T-helper 2 cell treated with Interferon-gamma antibody and Interleukin-4, amounts not matched to agents 5 μg/mL and 100 μg/mL, for 36 hours (primary cell): ENCODE measurements at regions not wholly inside any gene's neighbourhood (a gene's known extent, or its start where the extent isn't known, plus 50 kb on each side); places are given as distances from the start of the nearest gene placed in this dataset.
"Not testable (repeated sequence)": the region's sequence is repeated elsewhere in the genome, so short reads cannot be mapped to it uniquely, and the experiment has no call there.

ENCODE experiments used
- DNase-seq: peaks from one replicate; pipeline ENCODE4 v3.0.0; 2021; ENCODE audit warnings: low spot score
- H3K27ac Mint-ChIP-seq: one replicate; pipeline ENCODE4 v1.8.0; 2021; ENCODE audit warnings: mild to moderate bottlenecking, mixed read lengths
- H3K27me3 Mint-ChIP-seq: one replicate; pipeline ENCODE4 v1.8.0; 2021; ENCODE audit warnings: low read depth, mixed read lengths
- H3K36me3 Mint-ChIP-seq: one replicate; pipeline ENCODE4 v1.8.0; 2021; ENCODE audit warnings: low read depth, mixed read lengths
- H3K4me1 Mint-ChIP-seq: one replicate; pipeline ENCODE4 v1.8.0; 2021; ENCODE audit warnings: low read depth, mixed read lengths
- H3K4me3 Mint-ChIP-seq: one replicate; pipeline ENCODE4 v1.8.0; 2022; ENCODE audit warnings: mild to moderate bottlenecking, moderate library complexity, mixed read lengths
- H3K9me3 Mint-ChIP-seq: one replicate; pipeline ENCODE4 v1.8.0; 2021; ENCODE audit warnings: mixed read lengths

GRCh38 chr11:38384568-38384967 lies 1786.5 kb upstream of the RAG2 start:
- Mint-ChIP-seq H3K9me3 (peaks cover 23% of the 10 kb centered on the region), H3K36me3 (no peaks in the 10 kb centered on the region), H3K4me1 (no peaks in the 10 kb centered on the region), H3K27ac (no peak overlapping the region), H3K27me3 (no peaks in the 10 kb centered on the region), H3K4me3 (no peak overlapping the region)
- no peak for DNase-seq

DNA sequence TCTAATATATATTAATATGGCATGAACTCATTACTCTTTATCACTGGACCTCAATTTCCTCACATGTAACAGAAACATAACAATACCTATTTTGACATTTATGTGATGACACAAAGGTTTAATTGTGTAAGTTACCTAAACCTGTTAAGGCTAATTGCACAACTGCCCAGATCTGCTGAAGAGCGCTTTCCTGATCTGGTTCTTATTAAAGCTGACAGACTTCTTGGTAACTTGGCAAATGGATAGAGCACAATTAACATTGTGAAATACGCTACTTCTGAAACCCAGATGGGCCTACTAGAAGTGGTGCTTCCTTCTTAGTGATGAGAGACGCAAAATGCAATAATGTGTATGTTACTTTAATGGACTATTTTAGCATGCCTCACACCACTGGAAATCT lies 1767.2 kb upstream of the RAG2 start:
- Mint-ChIP-seq H3K4me1 (no peaks in the 10 kb centered on the region), H3K36me3 (peaks cover 2% of the 10 kb centered on the region), H3K27ac (no peak overlapping the region), H3K27me3 (no peaks in the 10 kb centered on the region), H3K4me3 (no peak overlapping the region), H3K9me3 (peaks cover 46% of the 10 kb centered on the region)
- no peak for DNase-seq

GRCh38 chr11:38356255-38356654 lies 1758.2 kb upstream of the RAG2 start:
- peaks cover 35% of the 10 kb centered on the region for H3K9me3 Mint-ChIP-seq
- H3K4me1 Mint-ChIP-seq: no peaks in the 10 kb centered on the region
- H3K27ac Mint-ChIP-seq: no peak overlapping the region
- no peaks in the 10 kb centered on the region for H3K36me3 Mint-ChIP-seq
- no peaks in the 10 kb centered on the region for H3K27me3 Mint-ChIP-seq
- no peak for DNase-seq
- no peak overlapping the region for H3K4me3 Mint-ChIP-seq

GRCh38 chr11:38345286-38345685 lies 1747.2 kb upstream of the RAG2 start:
- Mint-ChIP-seq H3K36me3 (no peaks in the 10 kb centered on the region), H3K9me3 (peaks cover 35% of the 10 kb centered on the region), H3K4me1 (no peaks in the 10 kb centered on the region), H3K27ac (no peak overlapping the region), H3K4me3 (no peak overlapping the region), H3K27me3 (no peaks in the 10 kb centered on the region)
- no peak for DNase-seq

DNA sequence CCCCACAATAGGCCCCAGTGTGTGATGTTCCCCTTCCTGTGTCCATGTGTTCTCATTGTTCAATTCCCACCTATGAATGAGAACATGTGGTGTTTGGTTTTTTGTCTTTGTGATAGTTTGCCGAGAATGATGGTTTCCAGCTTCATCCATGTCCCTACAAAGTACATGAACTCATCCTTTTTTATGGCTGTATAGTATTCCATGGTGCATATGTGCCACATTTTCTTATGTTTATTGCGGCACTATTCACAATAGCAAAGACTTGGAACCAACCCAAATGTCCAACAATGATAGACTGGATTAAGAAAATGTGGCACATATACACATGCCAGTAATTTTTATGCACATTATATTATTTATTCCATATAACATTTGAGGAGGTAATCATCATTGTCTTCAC lies 1743.6 kb upstream of the RAG2 start:
- peaks cover 48% of the 10 kb centered on the region for H3K9me3 Mint-ChIP-seq
- not testable (repeated sequence) for H3K36me3 Mint-ChIP-seq

DNA sequence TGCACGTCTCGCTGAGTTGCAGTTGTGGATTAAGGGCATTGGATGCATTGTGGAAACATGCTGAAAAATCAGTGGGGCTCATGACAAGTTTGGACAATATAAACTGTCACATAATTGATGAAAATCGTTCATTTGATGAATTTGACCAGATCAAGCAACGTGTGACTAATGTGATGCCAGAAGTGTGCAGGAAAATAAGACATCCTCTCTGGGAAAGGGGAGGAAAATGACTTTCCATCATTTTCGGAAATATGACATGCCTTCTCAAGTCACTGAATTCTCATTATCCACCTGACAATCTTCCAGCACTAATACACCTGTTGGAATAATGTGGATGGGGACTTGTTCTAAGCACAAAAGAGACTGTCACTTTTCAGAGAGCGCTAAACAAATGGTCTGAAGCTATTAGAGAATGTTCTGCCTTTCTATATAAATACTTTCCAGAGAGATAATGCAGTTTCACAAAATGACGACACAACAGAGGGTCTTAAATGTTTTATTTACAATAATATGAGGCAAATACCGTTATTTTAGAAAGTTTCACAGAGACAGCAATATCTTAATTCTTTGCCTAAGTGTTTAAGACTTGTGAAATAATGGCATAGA lies 1741.9 kb upstream of the RAG2 start:
- Mint-ChIP-seq H3K27ac (no peak overlapping the region), H3K36me3 (no peaks in the 10 kb centered on the region), H3K27me3 (no peaks in the 10 kb centered on the region), H3K4me3 (no peak overlapping the region), H3K9me3 (peaks cover 50% of the 10 kb centered on the region), H3K4me1 (no peaks in the 10 kb centered on the region)
- no peak for DNase-seq

More for the DNA sequence above, 1743.6 kb upstream of the RAG2 start:
- H3K4me3 Mint-ChIP-seq, H3K27me3 Mint-ChIP-seq, H3K27ac Mint-ChIP-seq, DNase-seq, H3K4me1 Mint-ChIP-seq: not testable (repeated sequence)

- H3K27me3 Mint-ChIP-seq, H3K27ac Mint-ChIP-seq, DNase-seq, H3K36me3 Mint-ChIP-seq, H3K4me1 Mint-ChIP-seq, H3K4me3 Mint-ChIP-seq: not testable (repeated sequence)
- H3K9me3 Mint-ChIP-seq: peaks cover 49% of the 10 kb centered on the region
Observed at GRCh38 chr11:38338022-38338421, 1740.0 kb upstream of the RAG2 start.

GRCh38 chr11:38332046-38332445 lies 1734.0 kb upstream of the RAG2 start:
- Mint-ChIP-seq H3K36me3 (no peaks in the 10 kb centered on the region), H3K4me1 (no peaks in the 10 kb centered on the region), H3K9me3 (peaks cover 44% of the 10 kb centered on the region), H3K27ac (no peak overlapping the region), H3K27me3 (no peaks in the 10 kb centered on the region), H3K4me3 (no peak overlapping the region)
- no peak for DNase-seq

- Mint-ChIP-seq H3K27me3 (no peaks in the 10 kb centered on the region), H3K9me3 (peaks cover 37% of the 10 kb centered on the region), H3K36me3 (no peaks in the 10 kb centered on the region), H3K27ac (no peak overlapping the region), H3K4me3 (no peak overlapping the region), H3K4me1 (no peaks in the 10 kb centered on the region)
- no peak for DNase-seq
Observed at GRCh38 chr11:38330578-38330977, 1732.5 kb upstream of the RAG2 start.

DNA sequence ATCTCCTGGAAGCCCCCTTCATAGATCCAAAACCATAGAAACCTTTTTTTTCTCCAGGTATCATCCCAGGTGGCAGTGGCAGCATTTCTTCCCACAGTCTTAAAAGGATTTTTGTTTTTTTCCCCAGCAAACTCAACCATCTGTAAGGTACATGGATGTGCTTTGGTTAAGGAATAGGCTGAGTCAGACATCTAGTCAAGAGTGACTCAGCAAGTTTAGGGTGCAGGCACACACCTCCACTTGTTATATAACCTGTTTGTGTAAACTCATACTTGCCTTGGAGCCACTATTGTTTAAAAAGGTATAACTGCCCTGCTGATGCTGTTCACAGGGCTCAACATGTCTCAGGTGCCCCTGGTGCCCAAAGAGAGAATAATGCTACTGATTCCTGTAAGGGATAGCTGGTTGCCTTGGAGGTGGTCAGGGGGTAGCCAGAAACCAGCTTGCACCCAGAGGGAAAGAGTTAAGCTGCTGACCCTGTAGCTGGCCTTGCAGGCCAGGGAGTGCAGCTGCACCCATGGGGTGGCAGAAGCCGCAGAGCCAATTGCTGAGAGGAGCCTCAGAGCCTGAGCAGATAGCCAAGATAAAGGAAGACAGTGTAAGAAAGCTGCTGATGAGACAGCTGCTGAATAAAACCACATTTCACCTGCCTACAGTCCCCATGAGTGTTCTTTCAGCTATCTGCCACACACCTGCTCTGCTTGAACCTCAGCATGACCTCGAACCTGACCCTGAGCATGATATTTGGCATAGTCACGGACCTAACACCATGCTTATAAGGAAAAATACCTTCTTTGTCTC lies 1726.1 kb upstream of the RAG2 start:
- no peak for DNase-seq
- Mint-ChIP-seq H3K4me1 (no peaks in the 10 kb centered on the region), H3K27ac (no peak overlapping the region), H3K36me3 (no peaks in the 10 kb centered on the region), H3K9me3 (peaks cover 47% of the 10 kb centered on the region), H3K27me3 (no peaks in the 10 kb centered on the region), H3K4me3 (no peak overlapping the region)

DNA sequence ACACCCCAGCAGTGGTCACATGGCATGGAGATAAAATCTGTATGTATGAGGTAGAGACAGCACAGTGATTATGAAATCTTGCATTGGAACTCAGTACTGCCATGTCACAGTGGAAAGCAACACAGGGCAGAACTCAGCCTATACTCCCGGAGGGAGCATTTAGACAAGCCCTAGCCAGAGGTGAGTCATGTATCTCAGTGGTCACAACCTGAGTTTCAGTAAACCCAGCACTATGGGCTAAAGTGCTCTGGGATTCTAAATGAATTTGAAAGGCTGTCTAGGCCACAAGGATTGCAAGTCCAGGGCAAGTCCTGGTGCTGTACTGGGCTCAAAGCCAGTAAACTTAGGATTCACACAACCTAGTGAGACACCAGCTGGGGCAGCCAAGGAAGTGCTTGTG lies 1717.1 kb upstream of the RAG2 start:
- Mint-ChIP-seq H3K27me3 (no peaks in the 10 kb centered on the region), H3K4me3 (no peak overlapping the region), H3K27ac (no peak overlapping the region), H3K36me3 (no peaks in the 10 kb centered on the region), H3K4me1 (no peaks in the 10 kb centered on the region), H3K9me3 (peaks cover 38% of the 10 kb centered on the region)
- no peak for DNase-seq

GRCh38 chr11:38307455-38307854 lies 1709.4 kb upstream of the RAG2 start:
- no peak overlapping the region for H3K4me3 Mint-ChIP-seq
- no peaks in the 10 kb centered on the region for H3K27me3 Mint-ChIP-seq
- H3K4me1 Mint-ChIP-seq: no peaks in the 10 kb centered on the region
- no peak for DNase-seq
- H3K36me3 Mint-ChIP-seq: no peaks in the 10 kb centered on the region
- no peak overlapping the region for H3K27ac Mint-ChIP-seq
- H3K9me3 Mint-ChIP-seq: peaks cover 28% of the 10 kb centered on the region

DNA sequence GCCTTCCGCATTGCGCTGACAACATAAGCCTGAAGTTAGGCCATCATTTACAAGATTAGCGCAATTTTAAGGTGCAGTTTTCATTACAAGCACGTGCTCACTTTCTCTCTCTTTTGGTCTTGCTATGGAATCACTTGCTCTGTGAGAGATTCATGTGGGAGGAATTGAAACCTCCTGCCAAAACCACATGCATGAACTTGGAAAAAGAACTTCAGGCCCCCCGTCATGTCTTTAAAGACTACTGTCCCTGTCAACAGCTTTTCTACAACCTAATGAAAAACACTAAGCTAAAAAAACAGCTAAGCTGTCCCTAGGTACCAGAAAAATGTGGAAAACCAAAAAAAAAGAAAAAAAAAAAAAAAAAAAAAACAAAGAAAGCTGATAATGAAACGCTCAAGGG lies 1707.6 kb upstream of the RAG2 start:
- Mint-ChIP-seq H3K36me3 (no peaks in the 10 kb centered on the region), H3K27me3 (no peaks in the 10 kb centered on the region), H3K27ac (no peak overlapping the region)

GRCh38 chr11:38304926-38305325 lies 1706.9 kb upstream of the RAG2 start:
- H3K9me3 Mint-ChIP-seq: peaks cover 21% of the 10 kb centered on the region
- no peak for DNase-seq
- H3K27me3 Mint-ChIP-seq: no peaks in the 10 kb centered on the region
- H3K4me1 Mint-ChIP-seq: no peaks in the 10 kb centered on the region
- H3K36me3 Mint-ChIP-seq: no peaks in the 10 kb centered on the region
- no peak overlapping the region for H3K4me3 Mint-ChIP-seq
- H3K27ac Mint-ChIP-seq: no peak overlapping the region

More for the DNA sequence above, 1707.6 kb upstream of the RAG2 start:
- no peak for DNase-seq
- peaks cover 28% of the 10 kb centered on the region for H3K9me3 Mint-ChIP-seq
- no peak overlapping the region for H3K4me3 Mint-ChIP-seq
- no peaks in the 10 kb centered on the region for H3K4me1 Mint-ChIP-seq

DNA sequence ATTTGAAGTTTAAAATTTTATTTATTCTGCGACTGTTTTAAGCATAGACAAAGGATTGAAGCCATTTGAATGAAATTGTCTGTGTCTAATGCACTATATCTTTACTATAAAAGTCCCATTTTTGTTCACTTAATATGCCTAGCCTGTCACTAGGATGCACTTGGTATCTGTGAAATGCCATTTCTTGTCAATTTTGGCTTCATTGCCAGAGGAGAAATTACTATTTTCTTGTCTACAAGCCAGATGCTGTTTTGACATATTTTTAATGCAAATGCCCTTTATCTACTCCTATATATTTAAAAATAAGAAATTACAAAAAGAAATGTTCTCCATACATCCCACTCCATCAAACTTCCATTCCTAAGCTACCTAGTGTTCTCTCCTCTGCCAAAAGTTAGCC lies 1704.5 kb upstream of the RAG2 start:
- Mint-ChIP-seq H3K27me3 (no peaks in the 10 kb centered on the region), H3K4me1 (no peaks in the 10 kb centered on the region), H3K27ac (no peak overlapping the region), H3K9me3 (peaks cover 22% of the 10 kb centered on the region), H3K4me3 (no peak overlapping the region), H3K36me3 (no peaks in the 10 kb centered on the region)
- no peak for DNase-seq
